Panc1 (cell line): ENCODE measurements at regions not wholly inside any gene's neighbourhood (a gene's known extent, or its start where the extent isn't known, plus 50 kb on each side); places are given as distances from the start of the nearest gene placed in this dataset.
"Not testable (repeated sequence)": the region's sequence is repeated elsewhere in the genome, so short reads cannot be mapped to it uniquely, and the experiment has no call there.

ENCODE experiments used
- ATAC-seq: fragments of 200-7000 bp; cut with Tn5 transposase; 2 replicates; pipeline ENCODE4 v1.9.1; 2020; ENCODE audit warnings: mild to moderate bottlenecking, moderate library complexity
- BruUV-seq: library from RNA; stranded (reverse); fragments of 400-500 nt; replicated peaks from 2 replicates; lab custom pipeline; 2021; lab: Mats Ljungman, UMichigan
- CTCF ChIA-PET: fragments of 300-600 bp; sonication (Branson Sonifier 250); formaldehyde crosslinking; loops from one replicate; lab custom pipeline; 2022; ENCODE audit warnings: antibody characterized with exemption; lab: Charles Lee
- POLR2A ChIA-PET: fragments of 300-600 bp; sonication (Branson Sonifier 250); formaldehyde crosslinking; loops from one replicate; lab custom pipeline; 2022; ENCODE audit warnings: antibody characterized with exemption; lab: Charles Lee
- DNase-seq: peaks from one replicate; pipeline ENCODE4 v3.0.0-alpha.2; 2010; ENCODE audit warnings: low read depth, low spot score
- H3K27ac ChIP-seq: 2 replicates; pipeline ENCODE4 v1.5.1; 2011; ENCODE audit warnings: mild to moderate bottlenecking, low read length, inconsistent platforms
- H3K27me3 ChIP-seq: fragments of 200-500 bp; sonication (Bioruptor generic); 2 replicates; pipeline ENCODE4 v1.6.0; 2014; ENCODE audit warnings: low read length, inconsistent platforms; ENCODE audit not compliant: control insufficient read depth, insufficient read depth
- H3K36me3 ChIP-seq: fragments of 200-500 bp; sonication (Bioruptor generic); 2 replicates; pipeline ENCODE4 v1.5.1; 2014; ENCODE audit warnings: inconsistent platforms, mild to moderate bottlenecking, low read length, moderate library complexity; ENCODE audit not compliant: control insufficient read depth, insufficient read depth
- H3K4me1 ChIP-seq: 2 replicates; pipeline ENCODE4 v1.5.1; 2011; ENCODE audit warnings: inconsistent platforms, mild to moderate bottlenecking, low read length, moderate library complexity; ENCODE audit not compliant: control insufficient read depth, insufficient read depth
- H3K4me3 ChIP-seq, 2 experiments: 2 replicates each; pipeline ENCODE4 v1.5.1; 2011 to 2012; ENCODE audit warnings: low read depth in 2 of 2, low read length in 2 of 2, mild to moderate bottlenecking in 2 of 2, inconsistent platforms in 1 of 2, moderate library complexity in 1 of 2
- H3K9me3 ChIP-seq: fragments of 200-500 bp; sonication (Bioruptor generic); 2 replicates; pipeline ENCODE4 v1.5.1; 2014; ENCODE audit warnings: low read depth, mild to moderate bottlenecking, inconsistent platforms, low read length, moderate library complexity; ENCODE audit not compliant: control insufficient read depth, insufficient read depth
- POLR2AphosphoS5 ChIP-seq: IDR thresholded peaks from 2 replicates; pipeline ENCODE4 v1.6.1; 2012; ENCODE audit warnings: mild to moderate bottlenecking, low read depth, low read length, moderate library complexity
- SIN3A ChIP-seq: IDR thresholded peaks from 2 replicates; pipeline ENCODE4 v1.6.1; 2012; ENCODE audit warnings: low read depth, mild to moderate bottlenecking, low read length, moderate library complexity, borderline replicate concordance; ENCODE audit not compliant: insufficient read depth
- TCF7L2 ChIP-seq: IDR thresholded peaks from 2 replicates; pipeline ENCODE4 v1.6.1; 2011; ENCODE audit warnings: mild to moderate bottlenecking, low read depth, low read length, inconsistent platforms
- in situ Hi-C: cut with HindIII; loops from 2 replicates; pipeline ENCODE4 v1.10.0; 2016; ENCODE audit warnings: low sequenced_read_pairs, low pct_unique_long_range_greater_than_20kb
- intact Hi-C: fragments of 100-400 bp; cut with micrococcal nuclease; formaldehyde crosslinking; loops from one replicate; pipeline ENCODE4 v1.10.0; 2022; ENCODE audit not compliant: unreplicated experiment
- TF ChIP-seq, protein P1 (sequence below), 2 experiments: IDR thresholded peaks; 2 replicates each; pipeline ENCODE4 v1.6.1; 2011 to 2012; ENCODE audit warnings: low read depth in 2 of 2, control low read depth in 1 of 2, low read length in 1 of 2, mild to moderate bottlenecking in 1 of 2, moderate library complexity in 1 of 2; ENCODE audit not compliant: insufficient read depth in 1 of 2
- TF ChIP-seq, protein P2 (sequence below): fragments of 450-650 bp; IDR thresholded peaks from 2 replicates; pipeline ENCODE4 v1.5.1; 2017; ENCODE audit warnings: mild to moderate bottlenecking

DNA sequence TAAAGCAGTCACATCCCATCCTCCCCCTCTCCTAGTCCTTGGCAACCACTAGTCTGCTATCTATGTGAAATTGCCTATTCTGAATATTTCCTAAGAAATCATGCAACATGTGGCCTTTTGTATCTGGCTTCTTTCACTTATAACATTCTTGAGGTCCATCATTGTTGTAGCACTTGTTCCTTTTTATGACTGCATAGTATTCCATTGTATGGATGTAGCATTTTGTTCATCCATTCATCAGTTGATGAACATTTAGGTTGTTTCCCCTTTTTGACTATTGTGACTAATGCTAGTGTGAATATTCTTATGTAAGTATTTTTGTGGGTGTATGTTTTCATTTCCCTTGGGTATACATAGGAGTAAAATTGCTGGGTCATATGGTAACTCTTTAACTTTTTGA lies 2924.2 kb upstream of the OR11H1 start:
- intact Hi-C loops, H3K27ac ChIP-seq, H3K4me3 ChIP-seq, CTCF ChIA-PET, POLR2A ChIA-PET, BruUV-seq, ATAC-seq, in situ Hi-C loops, H3K36me3 ChIP-seq, H3K9me3 ChIP-seq, H3K27me3 ChIP-seq, H3K4me1 ChIP-seq, DNase-seq: not testable (repeated sequence)

DNA sequence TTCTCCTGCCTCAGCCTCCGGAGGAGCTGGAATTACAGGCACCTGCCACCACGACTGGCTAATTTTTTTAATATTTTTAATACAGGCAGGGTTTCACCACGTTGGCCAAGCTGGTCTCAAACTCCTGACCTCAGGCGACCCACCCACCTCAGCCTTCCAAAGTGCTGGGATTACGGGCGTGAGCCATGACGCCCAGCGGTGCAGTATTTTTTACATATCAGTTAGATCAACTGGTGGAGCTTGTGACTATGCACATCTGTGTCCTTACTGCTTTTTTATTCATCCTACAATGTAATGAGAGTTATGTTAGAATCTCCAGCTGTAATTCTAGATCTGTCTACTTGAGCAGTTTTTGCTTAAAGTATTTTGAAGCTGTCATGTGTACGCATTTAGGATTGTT lies 2919.5 kb upstream of the OR11H1 start:
- H3K27me3 ChIP-seq, CTCF ChIA-PET, DNase-seq, H3K36me3 ChIP-seq, H3K4me3 ChIP-seq, H3K4me1 ChIP-seq, H3K27ac ChIP-seq, H3K9me3 ChIP-seq, intact Hi-C loops, in situ Hi-C loops, BruUV-seq, ATAC-seq, POLR2A ChIA-PET: not testable (repeated sequence)

- BruUV-seq = no TSS peak
- DNase-seq (no peak), ATAC-seq (no peak)
- in situ Hi-C loops (no loop called here), intact Hi-C loops (no loop called here)
- H3K36me3 ChIP-seq = no peaks in the 10 kb centered on the region
- TF ChIP-seq TCF7L2 (no peak), POLR2AphosphoS5 (no peak), SIN3A (no peak)
- TF ChIP-seq, protein P1, sequence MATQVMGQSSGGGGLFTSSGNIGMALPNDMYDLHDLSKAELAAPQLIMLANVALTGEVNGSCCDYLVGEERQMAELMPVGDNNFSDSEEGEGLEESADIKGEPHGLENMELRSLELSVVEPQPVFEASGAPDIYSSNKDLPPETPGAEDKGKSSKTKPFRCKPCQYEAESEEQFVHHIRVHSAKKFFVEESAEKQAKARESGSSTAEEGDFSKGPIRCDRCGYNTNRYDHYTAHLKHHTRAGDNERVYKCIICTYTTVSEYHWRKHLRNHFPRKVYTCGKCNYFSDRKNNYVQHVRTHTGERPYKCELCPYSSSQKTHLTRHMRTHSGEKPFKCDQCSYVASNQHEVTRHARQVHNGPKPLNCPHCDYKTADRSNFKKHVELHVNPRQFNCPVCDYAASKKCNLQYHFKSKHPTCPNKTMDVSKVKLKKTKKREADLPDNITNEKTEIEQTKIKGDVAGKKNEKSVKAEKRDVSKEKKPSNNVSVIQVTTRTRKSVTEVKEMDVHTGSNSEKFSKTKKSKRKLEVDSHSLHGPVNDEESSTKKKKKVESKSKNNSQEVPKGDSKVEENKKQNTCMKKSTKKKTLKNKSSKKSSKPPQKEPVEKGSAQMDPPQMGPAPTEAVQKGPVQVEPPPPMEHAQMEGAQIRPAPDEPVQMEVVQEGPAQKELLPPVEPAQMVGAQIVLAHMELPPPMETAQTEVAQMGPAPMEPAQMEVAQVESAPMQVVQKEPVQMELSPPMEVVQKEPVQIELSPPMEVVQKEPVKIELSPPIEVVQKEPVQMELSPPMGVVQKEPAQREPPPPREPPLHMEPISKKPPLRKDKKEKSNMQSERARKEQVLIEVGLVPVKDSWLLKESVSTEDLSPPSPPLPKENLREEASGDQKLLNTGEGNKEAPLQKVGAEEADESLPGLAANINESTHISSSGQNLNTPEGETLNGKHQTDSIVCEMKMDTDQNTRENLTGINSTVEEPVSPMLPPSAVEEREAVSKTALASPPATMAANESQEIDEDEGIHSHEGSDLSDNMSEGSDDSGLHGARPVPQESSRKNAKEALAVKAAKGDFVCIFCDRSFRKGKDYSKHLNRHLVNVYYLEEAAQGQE (IDR thresholded peaks at IDR 0.05; ENCODE audit: insufficient read depth in 1 of 2, low read depth in 2 of 2, low read length in 1 of 2) = no peak
- TF ChIP-seq, protein P2, sequence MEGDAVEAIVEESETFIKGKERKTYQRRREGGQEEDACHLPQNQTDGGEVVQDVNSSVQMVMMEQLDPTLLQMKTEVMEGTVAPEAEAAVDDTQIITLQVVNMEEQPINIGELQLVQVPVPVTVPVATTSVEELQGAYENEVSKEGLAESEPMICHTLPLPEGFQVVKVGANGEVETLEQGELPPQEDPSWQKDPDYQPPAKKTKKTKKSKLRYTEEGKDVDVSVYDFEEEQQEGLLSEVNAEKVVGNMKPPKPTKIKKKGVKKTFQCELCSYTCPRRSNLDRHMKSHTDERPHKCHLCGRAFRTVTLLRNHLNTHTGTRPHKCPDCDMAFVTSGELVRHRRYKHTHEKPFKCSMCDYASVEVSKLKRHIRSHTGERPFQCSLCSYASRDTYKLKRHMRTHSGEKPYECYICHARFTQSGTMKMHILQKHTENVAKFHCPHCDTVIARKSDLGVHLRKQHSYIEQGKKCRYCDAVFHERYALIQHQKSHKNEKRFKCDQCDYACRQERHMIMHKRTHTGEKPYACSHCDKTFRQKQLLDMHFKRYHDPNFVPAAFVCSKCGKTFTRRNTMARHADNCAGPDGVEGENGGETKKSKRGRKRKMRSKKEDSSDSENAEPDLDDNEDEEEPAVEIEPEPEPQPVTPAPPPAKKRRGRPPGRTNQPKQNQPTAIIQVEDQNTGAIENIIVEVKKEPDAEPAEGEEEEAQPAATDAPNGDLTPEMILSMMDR = no peak
- H3K4me3 ChIP-seq = no peak overlapping the region
- H3K27ac ChIP-seq = no peak overlapping the region
- no peaks in the 10 kb centered on the region for H3K4me1 ChIP-seq
- H3K9me3 ChIP-seq = no peaks in the 10 kb centered on the region
- H3K27me3 ChIP-seq = no peaks in the 10 kb centered on the region
- ChIA-PET POLR2A (no interaction called here), CTCF (no interaction called here)
Observed at GRCh38 chr22:12613199-12613598, 2914.8 kb upstream of the OR11H1 start.

DNA sequence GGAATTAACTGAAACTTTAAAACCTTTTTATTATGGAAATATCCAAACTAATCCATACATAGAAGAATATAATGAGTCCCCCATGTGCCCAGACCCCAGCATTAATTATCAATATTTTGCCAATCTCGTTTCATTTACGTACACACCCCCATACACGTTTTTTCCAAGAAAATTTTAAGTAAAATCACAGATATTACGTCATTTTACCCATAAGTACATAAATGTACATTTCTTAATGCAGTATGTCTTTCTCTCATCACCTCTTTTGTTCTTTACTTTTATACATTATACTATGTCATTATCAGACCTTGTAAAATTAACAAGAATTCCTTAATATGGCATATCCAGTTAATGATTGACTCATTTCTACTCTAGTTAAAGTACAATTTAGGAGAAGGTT lies 2914.1 kb upstream of the OR11H1 start:
- in situ Hi-C loops, H3K4me3 ChIP-seq, H3K9me3 ChIP-seq, H3K36me3 ChIP-seq, H3K27me3 ChIP-seq, H3K27ac ChIP-seq, BruUV-seq, intact Hi-C loops, H3K4me1 ChIP-seq, CTCF ChIA-PET, DNase-seq, POLR2A ChIA-PET, ATAC-seq: not testable (repeated sequence)

GRCh38 chr22:12626894-12627293 lies 2901.1 kb upstream of the OR11H1 start:
- intact Hi-C loops, H3K36me3 ChIP-seq, H3K4me3 ChIP-seq, CTCF ChIA-PET, in situ Hi-C loops, POLR2A ChIA-PET, H3K4me1 ChIP-seq, DNase-seq, H3K27ac ChIP-seq, ATAC-seq, BruUV-seq, H3K27me3 ChIP-seq, H3K9me3 ChIP-seq: not testable (repeated sequence)
